Lower leg skin (tissue), 4 donors: ENCODE measurements at regions not wholly inside any gene's neighbourhood (a gene's known extent, or its start where the extent isn't known, plus 50 kb on each side); places are given as distances from the start of the nearest gene placed in this dataset.

Source experiments
- DNase-seq, 2 donors: peaks; one replicate each; pipeline ENCODE4 v3.0.0-alpha.2; 2019; ENCODE audit warnings: low spot score in 2 of 2
- H3K4me3 ChIP-seq: fragments of 200-600 bp; sonication (generic); 2 replicates; pipeline ENCODE4 v1.5.1; 2017; ENCODE audit warnings: mild to moderate bottlenecking, low read depth; ENCODE audit not compliant: poor library complexity, severe bottlenecking
- POLR2A ChIP-seq, 2 donors: fragments of 450-650 bp; IDR thresholded peaks; one replicate each; pipeline ENCODE4 v1.6.1; 2016 to 2017; ENCODE audit warnings: antibody characterized with exemption in 2 of 2, mild to moderate bottlenecking in 1 of 2, moderate library complexity in 1 of 2
- WGBS, 2 donors: methylation state at CpG; one replicate each; pipeline ENCODE4 v1.1.5; 2018; 5-methylcytosine and 5-hydroxymethylcytosine counted together
- intact Hi-C: fragments of 100-400 bp; cut with DNase I; formaldehyde crosslinking; loops from one replicate; pipeline ENCODE4 v1.15.0; 2023; ENCODE audit warnings: low total_unique reads
- TF ChIP-seq, protein P1 (sequence below), 3 donors: fragments of 450-650 bp; IDR thresholded peaks; one replicate each; pipeline ENCODE4 v1.5.1; 2016; ENCODE audit warnings: antibody characterized with exemption in 3 of 3, mild to moderate bottlenecking in 3 of 3, moderate library complexity in 2 of 3

DNA sequence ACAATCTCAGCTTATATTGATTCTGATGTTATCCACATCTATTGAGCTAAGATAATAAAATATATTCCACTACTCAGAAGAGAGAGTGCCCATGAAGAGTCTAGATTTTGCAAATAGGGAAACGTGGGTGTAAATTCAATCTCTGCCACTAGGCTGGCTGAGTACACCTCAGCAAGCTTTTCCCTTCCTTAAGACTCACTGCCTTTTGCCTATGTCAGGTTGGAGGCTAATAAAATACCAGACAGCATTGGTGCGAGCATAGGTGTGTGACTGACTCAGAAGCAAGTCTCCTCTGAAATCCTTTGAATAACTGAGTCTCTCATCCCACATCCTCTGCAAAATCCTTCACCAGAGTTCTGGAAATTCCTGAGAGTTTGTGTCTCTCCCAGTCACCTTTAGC is 405.4 kb upstream of the CPEB2 start:
- 47 to 50% methylated on average over 2 of the region's 2 CpGs for WGBS, 2 donors
- no peak overlapping the region for H3K4me3 ChIP-seq
- no peak for TF ChIP-seq POLR2A (IDR thresholded peaks at IDR 0.05)
- TF ChIP-seq, protein P1, sequence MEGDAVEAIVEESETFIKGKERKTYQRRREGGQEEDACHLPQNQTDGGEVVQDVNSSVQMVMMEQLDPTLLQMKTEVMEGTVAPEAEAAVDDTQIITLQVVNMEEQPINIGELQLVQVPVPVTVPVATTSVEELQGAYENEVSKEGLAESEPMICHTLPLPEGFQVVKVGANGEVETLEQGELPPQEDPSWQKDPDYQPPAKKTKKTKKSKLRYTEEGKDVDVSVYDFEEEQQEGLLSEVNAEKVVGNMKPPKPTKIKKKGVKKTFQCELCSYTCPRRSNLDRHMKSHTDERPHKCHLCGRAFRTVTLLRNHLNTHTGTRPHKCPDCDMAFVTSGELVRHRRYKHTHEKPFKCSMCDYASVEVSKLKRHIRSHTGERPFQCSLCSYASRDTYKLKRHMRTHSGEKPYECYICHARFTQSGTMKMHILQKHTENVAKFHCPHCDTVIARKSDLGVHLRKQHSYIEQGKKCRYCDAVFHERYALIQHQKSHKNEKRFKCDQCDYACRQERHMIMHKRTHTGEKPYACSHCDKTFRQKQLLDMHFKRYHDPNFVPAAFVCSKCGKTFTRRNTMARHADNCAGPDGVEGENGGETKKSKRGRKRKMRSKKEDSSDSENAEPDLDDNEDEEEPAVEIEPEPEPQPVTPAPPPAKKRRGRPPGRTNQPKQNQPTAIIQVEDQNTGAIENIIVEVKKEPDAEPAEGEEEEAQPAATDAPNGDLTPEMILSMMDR (IDR thresholded peaks at IDR 0.05) = no peak
- intact Hi-C loops = no loop called here
- no peak for DNase-seq

DNA sequence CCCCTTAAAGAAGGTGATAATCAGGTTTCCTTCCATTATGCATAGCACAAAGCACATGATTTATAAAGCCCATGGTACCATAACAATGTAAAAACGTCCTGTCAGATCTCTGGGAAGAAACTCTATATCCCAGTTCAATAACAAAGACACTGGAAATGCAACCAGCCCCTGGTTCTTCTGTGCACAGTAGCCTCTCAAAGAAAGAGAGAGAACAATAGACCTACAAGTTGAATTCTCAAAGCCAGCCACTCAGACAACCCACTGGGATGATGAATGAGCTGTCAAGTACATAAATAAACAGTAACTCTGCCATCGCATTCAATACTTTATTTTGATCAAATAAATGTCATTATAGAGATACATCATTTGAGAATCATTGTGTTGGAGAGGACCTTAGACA is 400.1 kb upstream of the CPEB2 start:
- 52 to 73% methylated on average over 2 of the region's 2 CpGs for WGBS, 2 donors
- no peak overlapping the region for H3K4me3 ChIP-seq
- intact Hi-C loops = no loop called here
- DNase-seq = no peak
- TF ChIP-seq, protein P1 (IDR thresholded peaks at IDR 0.05) = no peak
- TF ChIP-seq POLR2A (IDR thresholded peaks at IDR 0.05) = no peak

DNA sequence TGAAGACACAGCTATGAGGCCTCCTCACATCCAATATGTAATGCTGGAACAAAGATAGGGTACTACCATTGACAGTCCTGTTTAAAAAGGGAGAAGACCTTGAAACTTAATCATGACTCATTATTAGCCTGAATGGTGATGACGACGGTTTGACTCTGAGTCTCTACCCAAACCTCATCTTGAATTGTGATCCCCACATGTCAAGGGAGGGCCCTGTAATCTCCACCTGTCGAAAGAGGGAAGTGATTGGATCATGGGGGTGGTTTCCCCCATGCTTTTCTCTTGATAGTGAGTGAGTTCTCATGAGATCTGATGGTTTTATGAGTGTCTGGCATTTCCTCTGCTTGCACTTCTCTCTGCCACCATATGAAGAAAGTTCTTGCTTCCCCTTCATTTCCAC is 395.3 kb upstream of the CPEB2 start:
- WGBS, 2 donors = 71 to 78% methylated on average over 3 of the region's 3 CpGs
- intact Hi-C loops = no loop called here
- no peak for DNase-seq
- H3K4me3 ChIP-seq = no peak overlapping the region
- TF ChIP-seq, protein P1 (IDR thresholded peaks at IDR 0.05) = no peak
- TF ChIP-seq POLR2A (IDR thresholded peaks at IDR 0.05) = no peak

DNA sequence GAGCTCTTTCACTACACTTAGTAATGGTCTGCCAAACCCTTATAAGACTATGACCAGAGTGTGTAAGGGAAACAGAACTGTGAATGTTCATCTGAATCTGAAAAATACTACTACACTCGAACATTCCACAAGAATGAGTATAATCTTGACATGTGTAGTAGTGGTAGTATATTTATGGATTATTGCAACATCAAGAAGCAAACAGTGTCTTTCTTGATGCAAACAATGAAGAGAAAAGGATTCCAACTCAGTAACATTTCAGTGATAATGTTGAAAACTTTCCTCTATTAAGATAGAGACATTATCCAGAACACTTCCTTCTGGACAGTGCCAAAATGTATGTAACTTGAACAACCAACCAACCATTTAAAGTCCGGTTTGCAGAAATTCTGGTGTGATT is 394.7 kb upstream of the CPEB2 start:
- 50 to 65% methylated on average over 2 of the region's 2 CpGs for whole genome bisulfite sequencing, 2 donors
- TF ChIP-seq POLR2A (IDR thresholded peaks at IDR 0.05) = no peak
- TF ChIP-seq, protein P1 (IDR thresholded peaks at IDR 0.05) = no peak
- no peak overlapping the region for H3K4me3 ChIP-seq
- intact Hi-C loops = no loop called here
- no peak for DNase-seq

DNA sequence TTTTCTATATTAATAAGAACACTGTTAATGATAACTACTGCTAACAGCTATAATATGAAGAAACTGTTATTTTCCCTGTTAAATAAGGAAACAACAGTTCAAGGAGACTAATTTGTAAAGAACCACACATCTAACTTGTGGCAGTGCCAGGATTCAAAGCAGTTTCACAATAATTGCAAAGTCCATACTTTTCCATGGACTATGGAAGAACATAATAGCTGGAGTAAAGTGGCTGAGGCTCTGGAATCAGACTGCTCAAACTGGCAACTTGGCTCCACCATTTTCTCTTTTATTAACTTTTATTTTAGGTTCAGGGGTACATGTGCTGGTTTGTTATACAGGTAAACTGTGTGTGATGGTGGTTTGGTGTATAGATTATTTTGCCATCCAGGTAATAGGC is 393.7 kb upstream of the CPEB2 start:
- no peak overlapping the region for H3K4me3 ChIP-seq
- intact Hi-C loops = no loop called here
- TF ChIP-seq, protein P1 (IDR thresholded peaks at IDR 0.05) = no peak
- TF ChIP-seq POLR2A (IDR thresholded peaks at IDR 0.05) = no peak
- DNase-seq = no peak

DNA sequence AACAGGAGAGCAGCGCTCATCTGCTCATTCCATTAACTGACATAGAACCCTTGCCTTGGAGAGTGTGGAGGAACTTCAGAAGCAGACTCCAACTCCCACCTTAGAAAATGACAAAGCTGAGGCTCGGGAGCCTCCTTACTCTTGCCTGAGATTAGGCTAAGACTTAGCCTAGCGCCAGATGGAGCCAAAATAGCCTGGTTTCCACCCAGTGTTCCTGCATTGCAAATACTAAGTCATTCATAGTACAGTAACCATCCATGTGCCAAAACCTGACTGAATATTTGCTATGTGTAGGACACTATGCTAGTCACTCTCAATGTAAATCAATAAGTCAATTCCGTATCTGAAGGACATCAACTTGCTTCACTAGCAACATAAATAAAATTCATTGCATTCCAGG is 387.4 kb upstream of the CPEB2 start:
- no peak for TF ChIP-seq POLR2A (IDR thresholded peaks at IDR 0.05)
- TF ChIP-seq, protein P1 (IDR thresholded peaks at IDR 0.05) = no peak
- no peak overlapping the region for H3K4me3 ChIP-seq
- WGBS, 2 donors = 62 to 64% methylated on average over 4 of the region's 4 CpGs
- intact Hi-C loops = no loop called here
- no peak for DNase-seq
